ENCODE measurements at regions not wholly inside any gene's neighbourhood (a gene's known extent, or its start where the extent isn't known, plus 50 kb on each side); places are given as distances from the start of the nearest gene placed in this dataset.

DNA sequence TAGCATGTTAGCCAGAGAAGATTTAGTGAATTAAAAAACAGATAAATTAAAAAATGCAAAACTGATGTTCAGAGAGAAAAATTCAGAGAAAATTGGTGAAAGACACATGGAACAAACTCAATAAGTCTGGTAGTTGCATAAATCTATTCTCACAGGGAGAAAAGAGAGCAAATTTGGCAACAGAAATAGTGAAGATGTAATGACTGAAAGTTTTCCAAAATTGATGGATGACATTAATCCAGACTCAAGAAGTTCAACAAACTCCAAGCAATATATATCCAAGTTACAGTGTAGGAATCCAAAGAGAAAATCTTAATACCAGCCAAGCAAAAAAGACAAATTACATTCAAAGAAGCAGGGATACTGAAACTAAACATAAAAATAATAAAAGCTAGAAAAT, 302.7 kb upstream of the ARPP21 start:
- TF ChIP-seq EZH2 (IDR thresholded peaks at IDR 0.05; ENCODE audit: low read length): no peak
- TF ChIP-seq CTCF (optimal IDR thresholded peaks at IDR 0.05 in 1 of 3, IDR thresholded peaks at IDR 0.05 in 1 of 3, conservative IDR thresholded peaks at IDR 0.05 in 1 of 3; ENCODE audit: extremely low read depth in 1 of 3, insufficient read depth in 2 of 3, low read length in 3 of 3): no peak

Data from keratinocyte (primary cell).